GM12878 (cell line): ENCODE measurements at regions not wholly inside any gene's neighbourhood (a gene's known extent, or its start where the extent isn't known, plus 50 kb on each side); places are given as distances from the start of the nearest gene placed in this dataset.

ENCODE experiments used
- ATAC-seq: fragments of 200-7000 bp; cut with Tn5 transposase; 3 replicates; pipeline ENCODE4 v1.9.1; 2020; ENCODE audit warnings: mild to moderate bottlenecking, moderate library complexity
- BruUV-seq: library from RNA; stranded (reverse); fragments of 400-500 nt; replicated peaks from 2 replicates; lab custom pipeline; 2021; lab: Mats Ljungman, UMichigan
- CTCF ChIA-PET: fragments of 300-600 bp; sonication (Branson Sonifier 250); formaldehyde crosslinking; extraction: SDS; loops from one replicate; lab custom pipeline; 2021; ENCODE audit warnings: inconsistent platforms; lab: Yijun Ruan, JAX
- POLR2A ChIA-PET: fragments of 350-600 bp; formaldehyde crosslinking; extraction: SDS; loops from one replicate; lab custom pipeline; 2021; ENCODE audit warnings: inconsistent platforms; lab: Charles Lee
- RAD21 ChIA-PET: fragments of 300-600 bp; sonication (Branson Sonifier 250); formaldehyde crosslinking; loops from one replicate; lab custom pipeline; 2023; ENCODE audit warnings: antibody characterized with exemption; ENCODE audit not compliant: unreplicated experiment; lab: Charles Lee
- SMC1A ChIA-PET: fragments of 300-600 bp; sonication (Branson Sonifier 250); formaldehyde crosslinking; loops from one replicate; lab custom pipeline; 2023; ENCODE audit not compliant: unreplicated experiment, uncharacterized antibody; lab: Charles Lee
- DNase-seq: peaks from one replicate; pipeline ENCODE4 v3.0.0-alpha.2; 2011; ENCODE audit warnings: low read depth, low spot score
- FAIRE-seq: peaks from 3 replicates; lab custom pipeline; 2011; peaks lifted over from hg19 to GRCh38; lab: Jason Lieb, UNC
- H2AFZ ChIP-seq: 2 replicates; pipeline ENCODE4 v1.6.0; 2011; ENCODE audit warnings: low read depth, low read length, control low read depth; ENCODE audit not compliant: control insufficient read depth
- H3K27ac ChIP-seq: 2 replicates; pipeline ENCODE4 v1.5.1; 2011; ENCODE audit warnings: control low read depth; ENCODE audit not compliant: control insufficient read depth, insufficient read depth
- H3K27me3 ChIP-seq, 2 experiments: replicated peaks in 1 of 2; 2 replicates each; pipeline versions ENCODE4 v1.6.0 to v1.6.1; 2011; ENCODE audit warnings: low read length in 1 of 2; ENCODE audit not compliant: control insufficient read depth in 2 of 2, insufficient read depth in 2 of 2
- H3K36me3 ChIP-seq, 2 experiments: 2 replicates each; pipeline ENCODE4 v1.5.1; 2011; ENCODE audit warnings: low read length in 1 of 2; ENCODE audit not compliant: control insufficient read depth in 2 of 2, insufficient read depth in 2 of 2
- H3K4me1 ChIP-seq: 2 replicates; pipeline ENCODE4 v1.6.1; 2011; ENCODE audit warnings: mild to moderate bottlenecking, low read length, moderate library complexity, mixed read lengths; ENCODE audit not compliant: control insufficient read depth, insufficient read depth
- H3K4me2 ChIP-seq: 2 replicates; pipeline ENCODE4 v1.6.0; 2011; ENCODE audit warnings: control low read depth; ENCODE audit not compliant: control insufficient read depth, insufficient read depth
- H3K4me3 ChIP-seq: fragments of 200-600 bp; sonication (generic); 2 replicates; pipeline ENCODE4 v1.5.1; 2016
- H3K79me2 ChIP-seq: 2 replicates; pipeline ENCODE4 v1.6.0; 2011; ENCODE audit warnings: low read length; ENCODE audit not compliant: control insufficient read depth, insufficient read depth
- H3K9ac ChIP-seq: 2 replicates; pipeline ENCODE4 v1.8.0; 2011; ENCODE audit warnings: low read length, control low read depth, mixed read lengths; ENCODE audit not compliant: control insufficient read depth, insufficient read depth
- H3K9me3 ChIP-seq: replicated peaks from 3 replicates; pipeline ENCODE4 v1.5.1; 2011; ENCODE audit warnings: mild to moderate bottlenecking, low read length; ENCODE audit not compliant: control insufficient read depth, insufficient read depth
- H4K20me1 ChIP-seq: 2 replicates; pipeline ENCODE4 v1.6.0; 2011; ENCODE audit not compliant: control insufficient read depth, insufficient read depth
- BCLAF1 ChIP-seq: fragments of 450-650 bp; IDR thresholded peaks from 2 replicates; pipeline ENCODE4 v1.6.1; 2017; ENCODE audit warnings: antibody characterized with exemption, mild to moderate bottlenecking, moderate library complexity
- MYB ChIP-seq: fragments of 150-350 bp; IDR thresholded peaks from 2 replicates; pipeline ENCODE4 v1.6.1; 2014; ENCODE audit warnings: mild to moderate bottlenecking, low read depth, low read length, borderline replicate concordance
- ZNF24 ChIP-seq: fragments of 450-650 bp; IDR thresholded peaks from 2 replicates; pipeline ENCODE4 v1.6.1; 2017; ENCODE audit warnings: antibody characterized with exemption, mild to moderate bottlenecking
- WGBS: methylation state at CpG from one replicate; pipeline ENCODE4 v1.1.6; 2016; ENCODE audit warnings: low lambda C conversion rate; ENCODE audit not compliant: insufficient replicate concordance, insufficient coverage; ENCODE audit errors: missing lambda C conversion rate; 5-methylcytosine and 5-hydroxymethylcytosine counted together
- in situ Hi-C: fragments of 300-500 bp; cut with MboI; formaldehyde crosslinking; loops from 9 replicates; pipeline ENCODE4 v1.14.3; 2018; ENCODE audit warnings: mixed read lengths
- intact Hi-C: fragments of 100-400 bp; cut with micrococcal nuclease; formaldehyde crosslinking; loops from one replicate; pipeline ENCODE4 v1.14.2; 2022; ENCODE audit not compliant: unreplicated experiment

GRCh38 chr11:70592641-70593165 lies 194.4 kb downstream of the CTTN start:
- SMC1A ChIA-PET = no interaction called here
- intact Hi-C loops (no loop called here), in situ Hi-C loops (no loop called here)
- no peak for ATAC-seq
- no peak for DNase-seq
- Histone ChIP-seq H3K4me1 (no peaks in the 10 kb centered on the region), H3K27ac (no peak overlapping the region), H3K79me2 (no peaks in the 10 kb centered on the region), H3K9ac (no peak overlapping the region), H3K4me2 (no peak overlapping the region), H2AFZ (no peak overlapping the region), H3K27me3 (no peaks in the 10 kb centered on the region; a peak in 1 of 4 replicates), H3K36me3 (no peaks in the 10 kb centered on the region), H4K20me1 (no peaks in the 10 kb centered on the region), H3K4me3 (no peak overlapping the region), H3K9me3 (no peaks in the 10 kb centered on the region)
- FAIRE-seq = no peak
- 49% methylated on average over 17 of the region's 17 CpGs for WGBS
- CTCF ChIA-PET = no interaction called here
- RAD21 ChIA-PET = no interaction called here
- POLR2A ChIA-PET = no interaction called here
- no TSS peak for BruUV-seq
- no peak for TF ChIP-seq BCLAF1

DNA sequence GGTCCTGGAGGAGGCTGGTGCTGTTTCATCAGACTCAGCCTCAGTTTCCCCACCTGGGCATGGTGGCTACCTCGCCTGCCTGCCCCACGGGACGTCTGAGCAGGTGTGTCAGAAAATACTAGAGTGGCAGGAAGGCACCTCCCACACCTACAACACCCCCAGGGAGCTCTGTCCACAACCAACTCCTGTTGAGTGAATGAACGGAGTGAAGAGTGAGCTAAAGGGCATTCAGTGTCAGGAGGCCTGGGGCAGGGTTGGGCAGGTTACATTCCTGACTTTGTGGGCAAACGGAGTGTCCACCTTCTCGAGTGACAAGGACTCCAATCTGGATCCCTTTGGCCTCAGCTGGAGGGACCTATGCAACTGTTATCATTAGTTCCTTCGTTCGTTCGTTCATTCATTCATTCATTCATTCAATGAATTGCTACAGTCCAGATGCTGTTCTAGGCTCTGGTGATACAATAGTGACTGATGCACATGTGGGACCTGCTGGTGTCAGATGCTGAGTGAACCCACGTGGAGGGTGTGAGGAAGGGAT lies 195.2 kb downstream of the CTTN start:
- Histone ChIP-seq H3K9me3 (no peaks in the 10 kb centered on the region), H2AFZ (no peak overlapping the region), H3K4me2 (no peak overlapping the region), H3K9ac (no peak overlapping the region), H3K79me2 (no peaks in the 10 kb centered on the region), H3K27me3 (no peaks in the 10 kb centered on the region; a peak in 1 of 4 replicates), H3K27ac (no peak overlapping the region), H3K36me3 (no peaks in the 10 kb centered on the region), H3K4me3 (no peak overlapping the region), H3K4me1 (no peaks in the 10 kb centered on the region), H4K20me1 (no peaks in the 10 kb centered on the region)
- intact Hi-C loops (no loop called here), in situ Hi-C loops (no loop called here)
- BruUV-seq = no TSS peak
- TF ChIP-seq ZNF24 (peak; percentile 77), MYB (no peak)
- DNase-seq = no peak
- ATAC-seq = no peak
- ChIA-PET CTCF (no interaction called here), SMC1A (interaction anchor here (0.6 kb wide), 1 partner anchor 858 kb away, joined by 3 read pairs; no protein-coding TSS in a partner anchor), POLR2A (no interaction called here), RAD21 (no interaction called here)
- WGBS = 2% methylated on average over 10 of the region's 10 CpGs
- FAIRE-seq = no peak
